Transverse colon (tissue), 4 donors: ENCODE measurements at regions not wholly inside any gene's neighbourhood (a gene's known extent, or its start where the extent isn't known, plus 50 kb on each side); places are given as distances from the start of the nearest gene placed in this dataset.

ENCODE experiments used
- DNase-seq: peaks from one replicate; pipeline ENCODE4 v3.0.0-alpha.2; 2019
- H3K27ac ChIP-seq, 4 donors: fragments of 200-600 bp; sonication (generic); 2 replicates each; pipeline ENCODE4 v1.5.1; 2016 to 2018; ENCODE audit warnings: inconsistent platforms in 4 of 4
- H3K27me3 ChIP-seq: fragments of 200-600 bp; sonication (generic); 2 replicates; pipeline ENCODE4 v1.5.1; 2017; ENCODE audit warnings: inconsistent platforms
- H3K36me3 ChIP-seq, 4 donors: fragments of 200-600 bp; sonication (generic); 2 replicates each; pipeline ENCODE4 v1.5.1; 2017 to 2019; ENCODE audit warnings: inconsistent platforms in 4 of 4
- H3K4me1 ChIP-seq, 4 donors: fragments of 200-600 bp; sonication (generic); 2 replicates each; pipeline ENCODE4 v1.5.1; 2017 to 2020; ENCODE audit warnings: inconsistent platforms in 4 of 4
- H3K4me3 ChIP-seq, 4 donors: fragments of 200-600 bp; sonication (generic); 1 replicate in 1 of 4; 2 replicates in 3 of 4; pipeline versions ENCODE4 v1.5.1 to v1.6.1; 2017 to 2019; ENCODE audit warnings: inconsistent platforms in 4 of 4
- H3K9me3 ChIP-seq, 2 donors: fragments of 200-600 bp; sonication (generic); 2 replicates each; pipeline ENCODE4 v1.5.1; 2017 to 2019; ENCODE audit warnings: inconsistent platforms in 2 of 2
- EP300 ChIP-seq: sonication (generic); formaldehyde crosslinking; IDR thresholded peaks from one replicate; pipeline ENCODE4 v1.6.1; 2017; ENCODE audit warnings: antibody characterized with exemption, low read depth
- POLR2A ChIP-seq: fragments of 450-650 bp; IDR thresholded peaks from one replicate; pipeline ENCODE4 v1.6.1; 2016; ENCODE audit warnings: antibody characterized with exemption, mild to moderate bottlenecking, moderate library complexity
- POLR2AphosphoS5 ChIP-seq, 3 donors: sonication (generic); formaldehyde crosslinking; IDR thresholded peaks; one replicate each; pipeline ENCODE4 v1.6.1; 2016; ENCODE audit warnings: antibody characterized with exemption in 3 of 3
- WGBS, 2 donors: methylation state at CpG; one replicate each; pipeline ENCODE4 v1.1.5; 2018; ENCODE audit warnings: low coverage in 1 of 2; 5-methylcytosine and 5-hydroxymethylcytosine counted together
- in situ Hi-C, 4 donors: fragments of 200-750 bp; cut with MboI; loops; one replicate each; pipeline versions ENCODE4 v1.15.0 to v1.15.1; 2017; ENCODE audit warnings: low sequenced_read_pairs in 3 of 4, low pct_ligation_motif_present in 1 of 4, low pct_unique_long_range_greater_than_20kb in 1 of 4
- intact Hi-C: fragments of 100-400 bp; cut with DNase I; formaldehyde crosslinking; loops from one replicate; pipeline ENCODE4 v1.15.1; 2023; ENCODE audit warnings: low total_unique reads
- TF ChIP-seq, protein P1 (sequence below), 5 experiments: fragments of 200-600 bp in 3 of 5; fragments of 450-650 bp in 2 of 5; sonication (generic) in 3 of 5; IDR thresholded peaks; 1 replicate in 2 of 5; 2 replicates in 3 of 5; pipeline ENCODE4 v1.5.1; 2016 to 2017; ENCODE audit warnings: antibody characterized with exemption in 5 of 5, inconsistent platforms in 3 of 5, mild to moderate bottlenecking in 2 of 5, moderate library complexity in 1 of 5

DNA sequence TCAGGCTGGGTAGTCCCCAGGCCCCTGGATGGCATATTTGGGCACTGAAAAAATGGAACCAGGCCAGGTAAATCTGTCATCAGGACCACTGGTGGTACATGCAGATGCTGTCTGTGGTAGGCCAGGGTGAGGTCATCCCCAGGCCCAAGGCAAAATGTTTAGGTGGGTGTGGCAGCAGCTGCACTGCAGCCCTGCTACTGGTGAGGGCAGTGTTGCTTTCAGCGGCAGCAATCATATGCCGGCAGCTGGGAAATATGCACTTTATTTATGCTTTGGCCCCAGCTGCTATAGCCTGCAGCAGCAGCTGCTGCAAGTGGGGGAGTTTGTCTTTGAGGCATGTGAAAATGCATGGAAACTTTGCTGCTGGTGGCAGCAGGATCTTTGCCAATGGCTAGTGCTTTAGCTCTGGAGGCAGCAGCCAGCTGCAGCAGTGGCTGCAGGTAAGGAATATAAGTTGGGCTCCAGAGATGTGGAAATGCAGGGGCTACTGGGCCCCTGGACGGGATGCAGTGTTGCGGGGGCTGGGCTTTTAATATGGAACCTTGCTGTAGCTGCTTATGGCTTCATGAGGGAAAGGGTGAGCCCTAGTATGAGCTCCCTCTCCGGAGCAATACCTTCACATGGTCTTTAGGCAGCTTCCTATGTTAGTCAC lies 365.7 kb upstream of the CADM1 start:
- no peak for TF ChIP-seq EP300
- TF ChIP-seq, protein P1, sequence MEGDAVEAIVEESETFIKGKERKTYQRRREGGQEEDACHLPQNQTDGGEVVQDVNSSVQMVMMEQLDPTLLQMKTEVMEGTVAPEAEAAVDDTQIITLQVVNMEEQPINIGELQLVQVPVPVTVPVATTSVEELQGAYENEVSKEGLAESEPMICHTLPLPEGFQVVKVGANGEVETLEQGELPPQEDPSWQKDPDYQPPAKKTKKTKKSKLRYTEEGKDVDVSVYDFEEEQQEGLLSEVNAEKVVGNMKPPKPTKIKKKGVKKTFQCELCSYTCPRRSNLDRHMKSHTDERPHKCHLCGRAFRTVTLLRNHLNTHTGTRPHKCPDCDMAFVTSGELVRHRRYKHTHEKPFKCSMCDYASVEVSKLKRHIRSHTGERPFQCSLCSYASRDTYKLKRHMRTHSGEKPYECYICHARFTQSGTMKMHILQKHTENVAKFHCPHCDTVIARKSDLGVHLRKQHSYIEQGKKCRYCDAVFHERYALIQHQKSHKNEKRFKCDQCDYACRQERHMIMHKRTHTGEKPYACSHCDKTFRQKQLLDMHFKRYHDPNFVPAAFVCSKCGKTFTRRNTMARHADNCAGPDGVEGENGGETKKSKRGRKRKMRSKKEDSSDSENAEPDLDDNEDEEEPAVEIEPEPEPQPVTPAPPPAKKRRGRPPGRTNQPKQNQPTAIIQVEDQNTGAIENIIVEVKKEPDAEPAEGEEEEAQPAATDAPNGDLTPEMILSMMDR (IDR thresholded peaks at IDR 0.05): peak; percentile 14 to 24 (median 22)
- DNase-seq: peak; percentile 15
- in situ Hi-C loops: no loop called here

DNA sequence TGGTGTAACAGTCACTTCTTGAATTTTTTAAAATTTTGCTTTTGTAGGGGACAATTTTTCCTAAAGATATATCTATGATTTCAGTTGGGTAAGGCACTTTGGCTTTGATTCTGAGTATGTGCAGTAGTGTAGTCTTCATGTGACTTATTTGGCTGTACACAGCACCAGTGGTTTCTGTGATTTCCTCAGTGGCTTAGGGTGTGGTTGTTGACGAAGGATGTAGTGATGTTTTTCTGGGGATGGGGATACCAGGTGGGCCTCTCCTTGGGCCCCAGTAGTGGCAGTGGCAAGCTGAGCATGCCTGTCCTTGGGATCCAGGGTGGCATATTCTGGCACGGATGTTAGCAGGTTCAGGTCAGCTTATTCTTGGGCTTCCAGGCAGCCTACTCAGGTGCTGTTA lies 364.9 kb upstream of the CADM1 start:
- Histone ChIP-seq H3K36me3 (no peaks in the 10 kb centered on the region), H3K4me3 (no peak overlapping the region), H3K4me1 (no peaks in the 10 kb centered on the region), H3K9me3 (no peaks in the 10 kb centered on the region), H3K27ac (no peak overlapping the region), H3K27me3 (no peaks in the 10 kb centered on the region)
- intact Hi-C loops (no loop called here), in situ Hi-C loops (no loop called here)
- DNase-seq: no peak
- no peak for TF ChIP-seq POLR2A
- 84 to 100% methylated on average over 1 to 2 of the region's 2 CpGs for WGBS, 2 donors

More for the DNA sequence above, 365.7 kb upstream of the CADM1 start:
- Histone ChIP-seq H3K4me3 (no peak overlapping the region), H3K9me3 (no peaks in the 10 kb centered on the region), H3K4me1 (no peaks in the 10 kb centered on the region), H3K36me3 (no peaks in the 10 kb centered on the region), H3K27ac (no peak overlapping the region), H3K27me3 (no peaks in the 10 kb centered on the region)
- intact Hi-C loops: no loop called here
- WGBS, 2 donors: 50 to 81% methylated on average over 3 to 5 of the region's 5 CpGs

DNA sequence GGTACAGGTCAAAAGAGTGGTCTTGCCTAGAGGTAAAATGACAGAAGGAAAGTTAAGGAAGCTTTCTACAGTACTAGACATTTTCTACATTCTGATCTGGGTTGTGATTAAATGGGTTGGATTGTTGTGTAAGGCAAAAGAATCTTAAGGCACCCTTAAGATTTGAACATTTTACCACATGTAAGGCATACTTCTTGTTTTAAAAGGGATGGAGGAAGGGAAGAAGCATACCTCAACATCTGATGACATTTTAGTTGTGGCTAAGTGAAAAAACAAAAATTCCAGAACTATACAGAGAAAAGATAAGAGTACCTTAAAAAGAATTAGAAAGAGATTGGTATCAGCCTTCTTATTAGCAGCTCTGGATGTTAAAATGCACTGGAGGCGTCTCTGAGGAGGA lies 356.0 kb upstream of the CADM1 start:
- no peak for TF ChIP-seq POLR2A
- no peak for TF ChIP-seq EP300
- TF ChIP-seq, protein P1 (IDR thresholded peaks at IDR 0.05): no peak
- no peak for TF ChIP-seq POLR2AphosphoS5 (IDR thresholded peaks at IDR 0.05)
- Histone ChIP-seq H3K9me3 (peaks cover 14 to 15% of the 10 kb centered on the region in 2 donors), H3K27me3 (no peaks in the 10 kb centered on the region), H3K36me3 (no peaks in the 10 kb centered on the region), H3K4me1 (no peaks in the 10 kb centered on the region), H3K27ac (no peak overlapping the region), H3K4me3 (no peak overlapping the region)
- in situ Hi-C loops (no loop called here), intact Hi-C loops (no loop called here)
- WGBS, 2 donors: 96 to 100% methylated on average over 1 of the region's 1 CpG
- no peak for DNase-seq

DNA sequence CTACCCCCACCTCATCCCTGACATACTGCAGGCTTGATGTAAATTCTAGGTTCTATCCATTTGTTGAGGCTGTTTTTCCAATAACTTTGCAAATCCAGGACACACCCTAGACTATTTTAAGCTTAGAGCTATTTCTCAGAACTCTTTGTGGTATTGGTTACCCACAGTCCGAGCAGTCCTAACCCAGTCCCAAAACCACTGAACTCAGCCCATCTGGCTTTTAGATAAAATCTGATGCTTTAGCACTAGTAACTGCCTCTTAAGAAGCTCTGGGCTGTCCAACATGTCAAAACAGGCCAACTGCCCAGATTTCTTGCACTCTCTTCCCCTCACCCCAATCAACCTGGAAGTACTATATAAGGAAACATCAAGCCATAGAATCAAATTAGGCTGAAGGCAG lies 344.4 kb upstream of the CADM1 start:
- in situ Hi-C loops: no loop called here

More for the DNA sequence above, 344.4 kb upstream of the CADM1 start:
- H3K4me3 ChIP-seq: no peak overlapping the region
- peaks cover 0 to 8% (median 3%) of the 10 kb centered on the region in 4 donors for H3K4me1 ChIP-seq
- no peak overlapping the region for H3K27ac ChIP-seq
- DNase-seq: no peak
- peaks cover 0 to 4% of the 10 kb centered on the region in 2 donors for H3K9me3 ChIP-seq
- no peaks in the 10 kb centered on the region for H3K27me3 ChIP-seq
- no peaks in the 10 kb centered on the region for H3K36me3 ChIP-seq
- WGBS, 2 donors: 35 to 40% methylated on average over 1 of the region's 1 CpG
- intact Hi-C loops: no loop called here
- no peak for TF ChIP-seq POLR2AphosphoS5 (IDR thresholded peaks at IDR 0.05)
- no peak for TF ChIP-seq EP300
- TF ChIP-seq POLR2A: no peak
- TF ChIP-seq, protein P1 (IDR thresholded peaks at IDR 0.05): no peak
